ENCODE measurements at regions not wholly inside any gene's neighbourhood (a gene's known extent, or its start where the extent isn't known, plus 50 kb on each side); places are given as distances from the start of the nearest gene placed in this dataset.

- intact Hi-C loops (cut with DNase I; ENCODE audit: low total_unique reads): no loop called here
- TF ChIP-seq POLR2AphosphoS5 (IDR thresholded peaks at IDR 0.05) (no peak), CTCF (IDR thresholded peaks at IDR 0.05 in 8 of 11, conservative IDR thresholded peaks at IDR 0.05 in 3 of 11) (no peak), POLR2A (IDR thresholded peaks at IDR 0.05) (no peak)
- Histone ChIP-seq H3K36me3 (no peaks in the 10 kb centered on the region), H3K9me3 (no peaks in the 10 kb centered on the region), H3K27me3 (replicated peaks in 1 of 7) (peaks cover 0 to 4% (median 0%) of the 10 kb centered on the region in 7 donors), H3K27ac (no peak overlapping the region), H3K4me3 (no peak overlapping the region), H3K4me1 (no peaks in the 10 kb centered on the region)
- 63 to 90% (median 82%) methylated on average over 2 of the region's 2 CpGs for WGBS, 5 donors
- DNase-seq: no peak
Measured at GRCh38 chr12:22978962-22979361, 354.0 kb downstream of the ETNK1 start.

- peaks cover 0 to 4% (median 0%) of the 10 kb centered on the region in 7 donors for H3K27me3 ChIP-seq (replicated peaks in 1 of 7)
- H3K36me3 ChIP-seq: no peaks in the 10 kb centered on the region
- DNase-seq: no peak
- no peaks in the 10 kb centered on the region for H3K9me3 ChIP-seq
- H3K27ac ChIP-seq: no peak overlapping the region
- 61 to 82% (median 78%) methylated on average over 5 of the region's 5 CpGs for WGBS, 5 donors
- TF ChIP-seq POLR2A (IDR thresholded peaks at IDR 0.05) (no peak), POLR2AphosphoS5 (IDR thresholded peaks at IDR 0.05) (no peak), CTCF (IDR thresholded peaks at IDR 0.05 in 8 of 11, conservative IDR thresholded peaks at IDR 0.05 in 3 of 11) (no peak)
- no peak overlapping the region for H3K4me3 ChIP-seq
- intact Hi-C loops (cut with DNase I; ENCODE audit: low total_unique reads): no loop called here
- H3K4me1 ChIP-seq: no peaks in the 10 kb centered on the region
Measured at GRCh38 chr12:22979854-22980469, 355.0 kb downstream of the ETNK1 start.

- H3K4me1 ChIP-seq: no peaks in the 10 kb centered on the region
- no peaks in the 10 kb centered on the region for H3K9me3 ChIP-seq
- H3K4me3 ChIP-seq: no peak overlapping the region
- 84 to 93% (median 88%) methylated on average over 3 of the region's 3 CpGs for WGBS, 5 donors
- intact Hi-C loops (cut with DNase I; ENCODE audit: low total_unique reads): no loop called here
- no peak for DNase-seq
- peaks cover 0 to 4% (median 0%) of the 10 kb centered on the region in 7 donors for H3K27me3 ChIP-seq (replicated peaks in 1 of 7)
- TF ChIP-seq CTCF (IDR thresholded peaks at IDR 0.05 in 8 of 11, conservative IDR thresholded peaks at IDR 0.05 in 3 of 11) (no peak), POLR2A (IDR thresholded peaks at IDR 0.05) (no peak), POLR2AphosphoS5 (IDR thresholded peaks at IDR 0.05) (no peak)
- H3K27ac ChIP-seq: no peak overlapping the region
- H3K36me3 ChIP-seq: no peaks in the 10 kb centered on the region
Measured at GRCh38 chr12:22981711-22982110, 356.7 kb downstream of the ETNK1 start.

GRCh38 chr12:22982635-22983034, 357.7 kb downstream of the ETNK1 start:
- intact Hi-C loops (cut with DNase I; ENCODE audit: low total_unique reads): no loop called here
- Histone ChIP-seq H3K27ac (no peak overlapping the region), H3K27me3 (replicated peaks in 1 of 7) (peaks cover 0 to 4% (median 0%) of the 10 kb centered on the region in 7 donors), H3K36me3 (no peaks in the 10 kb centered on the region), H3K4me3 (no peak overlapping the region), H3K4me1 (no peaks in the 10 kb centered on the region), H3K9me3 (no peaks in the 10 kb centered on the region)
- no peak for TF ChIP-seq POLR2AphosphoS5 (IDR thresholded peaks at IDR 0.05)
- TF ChIP-seq CTCF (IDR thresholded peaks at IDR 0.05 in 8 of 11, conservative IDR thresholded peaks at IDR 0.05 in 3 of 11): no peak
- TF ChIP-seq POLR2A (IDR thresholded peaks at IDR 0.05): no peak
- no peak for DNase-seq
- WGBS, 5 donors: 80 to 89% (median 86%) methylated on average over 9 to 13 of the region's 13 CpGs

All from spleen (tissue), 11 donors.